ELR (cell line): ENCODE measurements at regions not wholly inside any gene's neighbourhood (a gene's known extent, or its start where the extent isn't known, plus 50 kb on each side); places are given as distances from the start of the nearest gene placed in this dataset.
A peak's percentile ranks its signal among the peaks of the same experiment; 100 is the strongest.

ENCODE experiments used
- DNase-seq: peaks from one replicate; pipeline ENCODE4 v3.0.0-alpha.2; 2015; ENCODE audit warnings: low read depth

- DNase-seq = no peak
These were observed 55.8 kb downstream of the IGF2 start for GRCh38 chr11:2083411-2083810.

GRCh38 chr11:2077061-2077802 is 62.0 kb downstream of the IGF2 start:
- peak; percentile 92 for DNase-seq

- no peak for DNase-seq
These were observed 62.7 kb downstream of the IGF2 start for GRCh38 chr11:2076441-2076840.

- DNase-seq = peak; percentile 9
These were observed 64.8 kb downstream of the IGF2 start for GRCh38 chr11:2074266-2074825.

GRCh38 chr11:2072551-2073261 is 66.5 kb downstream of the IGF2 start:
- peak; percentile 49 for DNase-seq

- DNase-seq = no peak
These were observed 67.3 kb downstream of the IGF2 start for GRCh38 chr11:2071748-2072385.
